ENCODE measurements at regions not wholly inside any gene's neighbourhood (a gene's known extent, or its start where the extent isn't known, plus 50 kb on each side); places are given as distances from the start of the nearest gene placed in this dataset.

DNA sequence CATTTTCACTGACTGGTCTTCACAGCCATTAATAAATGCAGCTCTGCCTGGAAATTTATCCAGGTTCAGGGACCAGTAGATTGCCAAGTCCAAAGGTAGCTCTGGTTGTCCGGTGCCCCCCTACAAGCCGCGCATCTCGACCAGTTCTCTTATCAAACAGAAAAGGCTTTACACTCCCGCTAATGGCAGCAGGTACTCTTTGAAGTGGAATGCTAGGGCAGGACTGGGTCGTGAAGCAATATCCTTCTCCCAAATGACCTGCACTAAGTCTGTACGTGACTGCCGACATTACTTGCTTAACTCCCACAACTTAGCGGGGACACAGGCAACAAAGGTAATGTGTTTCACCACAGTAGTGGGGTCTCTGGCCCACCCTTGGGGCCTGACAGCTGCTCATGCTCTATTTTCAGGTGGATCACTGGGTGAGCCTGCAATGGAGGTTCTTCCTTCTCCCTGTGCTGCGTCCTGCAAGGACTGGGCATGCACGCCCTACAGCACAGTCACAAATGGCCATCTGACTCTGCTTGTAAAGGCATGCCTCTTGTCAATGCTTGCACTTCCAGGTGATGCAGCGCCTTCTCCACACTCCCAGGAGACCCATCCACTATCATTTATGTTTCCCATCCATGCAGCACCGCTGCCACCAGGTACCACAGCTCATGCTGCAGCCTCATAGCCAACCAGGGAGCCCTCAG is 96.1 kb upstream of the CTSC start:
- TF ChIP-seq, protein P1, sequence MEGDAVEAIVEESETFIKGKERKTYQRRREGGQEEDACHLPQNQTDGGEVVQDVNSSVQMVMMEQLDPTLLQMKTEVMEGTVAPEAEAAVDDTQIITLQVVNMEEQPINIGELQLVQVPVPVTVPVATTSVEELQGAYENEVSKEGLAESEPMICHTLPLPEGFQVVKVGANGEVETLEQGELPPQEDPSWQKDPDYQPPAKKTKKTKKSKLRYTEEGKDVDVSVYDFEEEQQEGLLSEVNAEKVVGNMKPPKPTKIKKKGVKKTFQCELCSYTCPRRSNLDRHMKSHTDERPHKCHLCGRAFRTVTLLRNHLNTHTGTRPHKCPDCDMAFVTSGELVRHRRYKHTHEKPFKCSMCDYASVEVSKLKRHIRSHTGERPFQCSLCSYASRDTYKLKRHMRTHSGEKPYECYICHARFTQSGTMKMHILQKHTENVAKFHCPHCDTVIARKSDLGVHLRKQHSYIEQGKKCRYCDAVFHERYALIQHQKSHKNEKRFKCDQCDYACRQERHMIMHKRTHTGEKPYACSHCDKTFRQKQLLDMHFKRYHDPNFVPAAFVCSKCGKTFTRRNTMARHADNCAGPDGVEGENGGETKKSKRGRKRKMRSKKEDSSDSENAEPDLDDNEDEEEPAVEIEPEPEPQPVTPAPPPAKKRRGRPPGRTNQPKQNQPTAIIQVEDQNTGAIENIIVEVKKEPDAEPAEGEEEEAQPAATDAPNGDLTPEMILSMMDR (IDR thresholded peaks at IDR 0.05; ENCODE audit: insufficient read depth, low read length) = no peak
- no peak overlapping the region for H3K4me3 ChIP-seq (ENCODE audit: low read depth, low read length)
- DNase-seq (ENCODE audit: low read depth) = no peak

DNA sequence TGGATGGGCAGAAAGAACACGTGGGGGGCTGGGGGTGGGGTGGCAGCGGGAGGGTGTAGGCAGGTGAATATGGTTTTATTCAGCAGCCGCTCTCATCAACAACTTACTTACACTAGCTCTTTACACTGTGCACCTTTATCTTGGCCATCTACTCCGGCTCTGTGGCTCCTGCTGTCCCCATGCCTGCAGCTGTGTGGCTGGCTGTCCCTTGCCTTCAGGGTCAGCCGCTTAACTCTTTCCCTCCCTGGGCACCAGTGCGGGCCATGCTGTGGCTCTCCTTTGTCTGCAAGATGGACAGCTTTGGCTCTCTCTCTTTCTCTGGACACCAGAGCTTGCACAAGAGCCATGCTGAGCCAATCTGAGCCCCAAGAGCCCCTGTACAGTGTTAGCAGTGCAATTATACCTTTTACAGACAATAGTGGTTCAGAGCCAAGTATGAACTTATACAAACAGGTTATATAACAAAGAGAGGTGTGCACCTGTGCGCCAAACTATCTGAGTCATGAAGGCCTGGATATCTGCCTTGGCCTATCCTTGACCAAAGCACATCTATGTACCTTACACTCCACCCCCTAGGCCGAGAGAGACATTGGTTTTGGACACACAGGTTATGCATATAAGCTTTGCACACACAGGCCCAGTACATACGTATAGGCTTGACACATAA is 94.3 kb upstream of the CTSC start:
- DNase-seq (ENCODE audit: low read depth) = no peak
- TF ChIP-seq, protein P1 (IDR thresholded peaks at IDR 0.05; ENCODE audit: insufficient read depth, low read length) = no peak
- no peak overlapping the region for H3K4me3 ChIP-seq (ENCODE audit: low read depth, low read length)

DNA sequence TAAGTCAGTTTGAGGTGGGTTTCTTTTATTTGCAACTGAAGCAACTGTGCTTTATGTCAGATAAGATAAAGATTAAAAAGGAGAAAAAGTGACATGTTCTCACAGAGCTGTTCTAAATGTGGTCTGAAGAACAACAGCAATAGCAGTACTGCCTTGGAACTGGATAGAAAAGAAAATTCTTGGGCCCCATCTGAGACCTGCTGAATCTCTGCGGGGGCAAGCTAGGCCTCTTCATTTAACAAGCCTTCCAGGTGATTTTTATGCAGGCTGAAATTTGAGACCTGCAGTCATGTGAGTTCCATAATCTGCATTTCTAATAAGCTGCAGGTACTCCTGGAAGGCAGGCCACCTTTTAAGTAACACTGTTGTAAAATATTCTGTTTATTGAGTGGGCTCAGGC is 91.4 kb upstream of the CTSC start:
- DNase-seq (ENCODE audit: low read depth) = no peak
- no peak overlapping the region for H3K4me3 ChIP-seq (ENCODE audit: low read depth, low read length)
- TF ChIP-seq, protein P1 (IDR thresholded peaks at IDR 0.05; ENCODE audit: insufficient read depth, low read length) = no peak

DNA sequence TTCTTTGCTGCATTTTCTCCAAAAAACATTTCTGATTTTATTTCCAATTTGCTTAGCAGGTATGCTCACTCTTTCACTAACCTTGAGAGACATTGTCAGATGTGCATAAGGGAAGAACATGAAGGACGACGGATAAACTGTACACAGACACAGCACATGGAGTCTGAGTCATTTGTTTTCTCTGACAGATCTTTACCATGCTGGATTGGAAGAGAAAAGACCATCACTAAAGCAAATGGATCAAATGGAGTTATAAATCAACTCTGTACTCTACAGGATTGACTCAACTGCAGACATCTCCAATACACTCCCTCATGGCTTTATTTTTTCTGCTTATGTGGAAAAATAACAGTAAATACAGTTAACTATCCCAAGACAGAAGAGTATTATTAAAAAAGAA is 90.2 kb upstream of the CTSC start:
- no peak for DNase-seq (ENCODE audit: low read depth)
- TF ChIP-seq, protein P1 (IDR thresholded peaks at IDR 0.05; ENCODE audit: insufficient read depth, low read length) = no peak
- H3K4me3 ChIP-seq (ENCODE audit: low read depth, low read length) = no peak overlapping the region

DNA sequence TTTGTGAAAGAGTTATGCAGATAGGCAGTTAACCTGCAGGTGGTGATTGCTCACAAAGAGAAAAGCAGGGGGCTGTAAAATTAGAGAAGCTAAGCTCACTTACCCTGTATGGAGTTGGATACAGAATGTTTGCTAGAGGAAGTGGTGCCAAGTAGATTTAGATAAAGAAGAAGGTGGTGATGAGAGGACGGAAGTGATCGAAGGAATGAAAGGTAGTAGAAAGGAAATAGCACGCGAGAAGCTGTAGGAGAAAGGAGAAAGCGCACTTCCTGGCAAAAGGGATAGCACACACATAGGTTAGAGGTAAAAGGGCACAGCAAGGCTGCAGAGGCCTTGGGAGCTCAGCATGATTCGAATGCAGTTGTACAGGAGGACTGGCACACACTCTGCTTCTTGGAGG is 87.3 kb upstream of the CTSC start:
- no peak overlapping the region for H3K4me3 ChIP-seq (ENCODE audit: low read depth, low read length)
- DNase-seq (ENCODE audit: low read depth) = no peak
- TF ChIP-seq, protein P1 (IDR thresholded peaks at IDR 0.05; ENCODE audit: insufficient read depth, low read length) = no peak

- TF ChIP-seq, protein P1 (IDR thresholded peaks at IDR 0.05; ENCODE audit: insufficient read depth, low read length) = no peak
- DNase-seq (ENCODE audit: low read depth) = peak; percentile 21
- H3K4me3 ChIP-seq (ENCODE audit: low read depth, low read length) = no peak overlapping the region
Measured at GRCh38 chr11:88421530-88421929, 84.0 kb upstream of the CTSC start.
